Fibroblast of lung (primary cell): ENCODE measurements at regions not wholly inside any gene's neighbourhood (a gene's known extent, or its start where the extent isn't known, plus 50 kb on each side); places are given as distances from the start of the nearest gene placed in this dataset.
A peak's percentile ranks its signal among the peaks of the same experiment; 100 is the strongest.

Experiments used
- DNase-seq, 2 donors: peaks; one replicate each; pipeline versions ENCODE4 v3.0.0 to v3.0.0-alpha.2; 2010; ENCODE audit warnings: low read depth in 2 of 2
- H2AFZ ChIP-seq: 2 replicates; pipeline ENCODE4 v1.5.1; 2012; ENCODE audit warnings: low read length, control low read depth, inconsistent platforms
- H3K27ac ChIP-seq: 2 replicates; pipeline ENCODE4 v1.5.1; 2011; ENCODE audit warnings: low read length, control low read depth; ENCODE audit not compliant: insufficient read depth
- H3K27me3 ChIP-seq: 2 replicates; pipeline ENCODE4 v1.5.1; 2011; ENCODE audit warnings: mild to moderate bottlenecking, low read length; ENCODE audit not compliant: control insufficient read depth, insufficient read depth
- H3K36me3 ChIP-seq: 2 replicates; pipeline ENCODE4 v1.5.1; 2011; ENCODE audit warnings: low read length; ENCODE audit not compliant: control insufficient read depth, insufficient read depth
- H3K4me1 ChIP-seq: 2 replicates; pipeline ENCODE4 v1.5.1; 2011; ENCODE audit warnings: low read length; ENCODE audit not compliant: control insufficient read depth, insufficient read depth; ENCODE audit errors: extremely low read depth
- H3K4me2 ChIP-seq: 2 replicates; pipeline ENCODE4 v1.5.1; 2011; ENCODE audit warnings: low read length, control low read depth; ENCODE audit not compliant: insufficient read depth; ENCODE audit errors: extremely low read depth
- H3K4me3 ChIP-seq, 4 experiments: fragments of 200-600 bp in 1 of 4; sonication (generic) in 1 of 4; replicated peaks in 1 of 4; 2 replicates each; pipeline ENCODE4 v1.5.1; 2011 to 2016; ENCODE audit warnings: low read length in 4 of 4, low read depth in 3 of 4, mild to moderate bottlenecking in 3 of 4, control low read depth in 2 of 4, inconsistent platforms in 1 of 4, mixed read lengths in 1 of 4; ENCODE audit not compliant: insufficient read depth in 1 of 4; ENCODE audit errors: control extremely low read depth in 1 of 4
- H3K79me2 ChIP-seq: 2 replicates; pipeline ENCODE4 v1.5.1; 2012; ENCODE audit warnings: mild to moderate bottlenecking, low read length, inconsistent platforms; ENCODE audit not compliant: control insufficient read depth, insufficient read depth
- H3K9ac ChIP-seq: 2 replicates; pipeline ENCODE4 v1.5.1; 2011; ENCODE audit warnings: mild to moderate bottlenecking, low read length, control low read depth; ENCODE audit not compliant: insufficient read depth
- H3K9me3 ChIP-seq: 2 replicates; pipeline ENCODE4 v1.5.1; 2012; ENCODE audit warnings: low read depth, low read length; ENCODE audit not compliant: control insufficient read depth, insufficient read depth
- H4K20me1 ChIP-seq: 2 replicates; pipeline ENCODE4 v1.5.1; 2011; ENCODE audit warnings: low read length; ENCODE audit not compliant: control insufficient read depth, insufficient read depth; ENCODE audit errors: extremely low read depth
- EZH2 ChIP-seq: IDR thresholded peaks from 2 replicates; pipeline ENCODE4 v1.5.1; 2012; ENCODE audit warnings: low read length, control low read depth, mild to moderate bottlenecking; ENCODE audit errors: missing control alignments
- TF ChIP-seq, protein P1 (sequence below), 2 donors: IDR thresholded peaks in 1 of 2; conservative IDR thresholded peaks in 1 of 2; 1 replicate in 1 of 2; 2 replicates in 1 of 2; pipeline ENCODE4 v1.5.1; 2011 to 2012; ENCODE audit warnings: low read length in 2 of 2, control low read depth in 1 of 2, inconsistent platforms in 1 of 2, low read depth in 1 of 2, mild to moderate bottlenecking in 1 of 2

DNA sequence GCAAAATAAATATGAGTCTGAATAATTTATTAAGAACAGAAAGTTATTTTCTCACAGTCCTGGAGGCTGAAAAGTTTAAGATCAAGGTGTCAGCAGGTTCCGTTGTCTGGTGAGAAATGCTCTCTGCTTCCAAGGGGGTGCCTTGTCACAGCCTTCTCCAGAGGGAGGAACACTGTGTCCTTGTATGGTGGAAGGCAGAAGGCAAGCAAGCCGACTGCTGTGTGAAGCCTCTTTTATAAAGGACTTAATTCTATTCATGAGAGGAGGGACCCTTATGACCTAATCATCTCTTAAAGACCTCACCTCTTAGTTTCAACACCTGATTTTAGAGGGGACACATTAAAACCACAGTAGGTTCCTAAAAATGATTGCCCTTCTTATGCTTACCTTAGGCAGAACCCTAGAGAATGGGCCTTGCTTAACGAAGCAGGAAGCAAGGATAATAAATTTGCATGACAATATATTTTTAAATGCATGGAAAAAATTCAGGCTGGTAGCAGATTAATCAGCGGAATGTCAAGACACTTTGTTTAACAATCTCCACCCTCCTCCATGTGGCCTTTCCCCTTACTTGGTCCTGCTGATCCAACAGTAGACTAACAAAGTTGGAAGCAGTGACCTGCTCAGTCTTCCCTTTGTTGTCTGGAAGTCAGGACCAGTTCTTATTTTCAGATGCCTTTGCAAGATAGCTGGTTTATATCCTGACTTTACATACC is 154.9 kb downstream of the DYRK2 start:
- Histone ChIP-seq H3K4me2 (no peak overlapping the region), H3K9ac (no peak overlapping the region), H3K79me2 (no peaks in the 10 kb centered on the region), H3K27ac (no peak overlapping the region), H4K20me1 (no peaks in the 10 kb centered on the region), H2AFZ (no peak overlapping the region), H3K4me1 (no peaks in the 10 kb centered on the region), H3K9me3 (no peaks in the 10 kb centered on the region), H3K4me3 (no peak overlapping the region), H3K36me3 (no peaks in the 10 kb centered on the region), H3K27me3 (no peaks in the 10 kb centered on the region)
- TF ChIP-seq, protein P1, sequence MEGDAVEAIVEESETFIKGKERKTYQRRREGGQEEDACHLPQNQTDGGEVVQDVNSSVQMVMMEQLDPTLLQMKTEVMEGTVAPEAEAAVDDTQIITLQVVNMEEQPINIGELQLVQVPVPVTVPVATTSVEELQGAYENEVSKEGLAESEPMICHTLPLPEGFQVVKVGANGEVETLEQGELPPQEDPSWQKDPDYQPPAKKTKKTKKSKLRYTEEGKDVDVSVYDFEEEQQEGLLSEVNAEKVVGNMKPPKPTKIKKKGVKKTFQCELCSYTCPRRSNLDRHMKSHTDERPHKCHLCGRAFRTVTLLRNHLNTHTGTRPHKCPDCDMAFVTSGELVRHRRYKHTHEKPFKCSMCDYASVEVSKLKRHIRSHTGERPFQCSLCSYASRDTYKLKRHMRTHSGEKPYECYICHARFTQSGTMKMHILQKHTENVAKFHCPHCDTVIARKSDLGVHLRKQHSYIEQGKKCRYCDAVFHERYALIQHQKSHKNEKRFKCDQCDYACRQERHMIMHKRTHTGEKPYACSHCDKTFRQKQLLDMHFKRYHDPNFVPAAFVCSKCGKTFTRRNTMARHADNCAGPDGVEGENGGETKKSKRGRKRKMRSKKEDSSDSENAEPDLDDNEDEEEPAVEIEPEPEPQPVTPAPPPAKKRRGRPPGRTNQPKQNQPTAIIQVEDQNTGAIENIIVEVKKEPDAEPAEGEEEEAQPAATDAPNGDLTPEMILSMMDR (conservative IDR thresholded peaks at IDR 0.05 in 1 of 2, IDR thresholded peaks at IDR 0.05 in 1 of 2; ENCODE audit: low read depth in 1 of 2, low read length in 2 of 2), result no peak
- TF ChIP-seq EZH2, result no peak
- no peak for DNase-seq

DNA sequence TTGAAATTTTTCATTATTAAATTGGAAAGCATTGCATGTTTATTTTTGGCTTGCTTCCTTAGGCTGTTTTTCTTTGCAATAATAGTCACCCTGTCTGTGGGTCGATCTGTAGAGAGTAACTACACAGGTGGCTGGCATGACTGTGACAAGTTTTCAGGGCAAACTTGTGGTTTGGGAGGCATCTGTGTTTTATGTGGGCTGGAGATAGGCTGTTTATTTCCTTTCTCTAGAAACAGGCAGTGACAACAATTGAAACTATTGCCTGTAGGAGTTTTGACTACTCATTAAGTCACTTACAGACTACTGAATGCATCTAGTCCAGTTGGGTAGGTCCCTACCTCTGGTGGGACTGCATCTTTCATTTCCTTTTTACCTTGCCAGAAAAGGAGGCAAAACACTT is 155.6 kb downstream of the DYRK2 start:
- no peak overlapping the region for H3K4me2 ChIP-seq
- no peak for DNase-seq
- no peaks in the 10 kb centered on the region for H3K79me2 ChIP-seq
- H3K27me3 ChIP-seq, result no peaks in the 10 kb centered on the region
- no peaks in the 10 kb centered on the region for H3K36me3 ChIP-seq
- no peak overlapping the region for H3K4me3 ChIP-seq
- no peaks in the 10 kb centered on the region for H3K9me3 ChIP-seq
- TF ChIP-seq, protein P1 (conservative IDR thresholded peaks at IDR 0.05 in 1 of 2, IDR thresholded peaks at IDR 0.05 in 1 of 2; ENCODE audit: low read depth in 1 of 2, low read length in 2 of 2), result no peak
- TF ChIP-seq EZH2, result no peak
- no peak overlapping the region for H2AFZ ChIP-seq
- no peaks in the 10 kb centered on the region for H3K4me1 ChIP-seq
- H3K27ac ChIP-seq, result no peak overlapping the region
- H3K9ac ChIP-seq, result no peak overlapping the region
- no peaks in the 10 kb centered on the region for H4K20me1 ChIP-seq

DNA sequence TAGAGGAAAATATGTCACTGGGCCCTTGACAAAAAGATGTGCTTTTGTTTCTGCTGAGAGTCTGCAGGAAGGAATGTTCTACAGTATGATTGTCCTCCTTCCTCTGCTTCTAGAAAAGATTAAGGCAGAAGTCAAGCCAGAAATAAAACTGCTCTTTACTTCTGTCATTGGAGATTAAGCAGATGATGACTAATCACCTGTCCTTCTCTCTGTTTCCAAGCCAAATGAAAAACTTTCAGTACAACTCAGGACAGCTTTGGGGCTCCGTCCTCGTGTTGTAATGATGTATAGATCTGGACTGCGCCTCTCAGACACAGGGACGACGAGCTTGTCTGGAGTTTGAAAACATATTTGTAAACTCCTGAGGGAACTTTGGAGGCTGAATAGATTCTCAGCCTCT is 159.3 kb downstream of the DYRK2 start:
- Histone ChIP-seq H3K27me3 (no peaks in the 10 kb centered on the region), H3K4me1 (no peaks in the 10 kb centered on the region), H3K9ac (no peak overlapping the region), H3K9me3 (no peaks in the 10 kb centered on the region), H3K4me3 (peak overlapping the region in 1 of 4 experiments; percentile 15), H3K4me2 (peak overlapping the region; percentile 62), H3K36me3 (no peaks in the 10 kb centered on the region), H3K79me2 (no peaks in the 10 kb centered on the region), H3K27ac (no peak overlapping the region), H2AFZ (peak overlapping the region; percentile 50), H4K20me1 (no peaks in the 10 kb centered on the region)
- TF ChIP-seq, protein P1 (conservative IDR thresholded peaks at IDR 0.05 in 1 of 2, IDR thresholded peaks at IDR 0.05 in 1 of 2; ENCODE audit: low read depth in 1 of 2, low read length in 2 of 2), result no peak
- peak; percentile 11 to 57 for DNase-seq
